ENCODE measurements at regions not wholly inside any gene's neighbourhood (a gene's known extent, or its start where the extent isn't known, plus 50 kb on each side); places are given as distances from the start of the nearest gene placed in this dataset.
"Not testable (repeated sequence)": the region's sequence is repeated elsewhere in the genome, so short reads cannot be mapped to it uniquely, and the experiment has no call there.

GRCh38 chr1:221862971-221863370 lies 121.1 kb upstream of the DUSP10 start:
- DNase-seq (ENCODE audit: low spot score), result no peak

GRCh38 chr1:221858818-221859611 lies 117.1 kb upstream of the DUSP10 start:
- no peak for DNase-seq (ENCODE audit: low spot score)

- not testable (repeated sequence) for DNase-seq (ENCODE audit: low spot score)
Observed at GRCh38 chr1:221857094-221857444, 115.2 kb upstream of the DUSP10 start.

- DNase-seq (ENCODE audit: low spot score), result no peak
Observed at GRCh38 chr1:221856228-221857093, 114.6 kb upstream of the DUSP10 start.

- DNase-seq (ENCODE audit: low spot score), result no peak
Observed at GRCh38 chr1:221855156-221855555, 113.3 kb upstream of the DUSP10 start.

GRCh38 chr1:221851336-221851735 lies 109.4 kb upstream of the DUSP10 start:
- no peak for DNase-seq (ENCODE audit: low spot score)

GRCh38 chr1:221850470-221851187 lies 108.7 kb upstream of the DUSP10 start:
- no peak for DNase-seq (ENCODE audit: low spot score)

- DNase-seq (ENCODE audit: low spot score), result no peak
Observed at GRCh38 chr1:221849897-221850296, 108.0 kb upstream of the DUSP10 start.

GRCh38 chr1:221849110-221849509 lies 107.2 kb upstream of the DUSP10 start:
- DNase-seq (ENCODE audit: low spot score), result no peak

- DNase-seq (ENCODE audit: low spot score), result no peak
Observed at GRCh38 chr1:221847676-221848075, 105.8 kb upstream of the DUSP10 start.

- DNase-seq (ENCODE audit: low spot score), result no peak
Observed at GRCh38 chr1:221845650-221846371, 103.9 kb upstream of the DUSP10 start.

GRCh38 chr1:221841983-221842335 lies 100.1 kb upstream of the DUSP10 start:
- no peak for DNase-seq (ENCODE audit: low spot score)

GRCh38 chr1:221841251-221841982 lies 99.5 kb upstream of the DUSP10 start:
- no peak for DNase-seq (ENCODE audit: low spot score)

- no peak for DNase-seq (ENCODE audit: low spot score)
Observed at GRCh38 chr1:221840511-221841243, 98.8 kb upstream of the DUSP10 start.

- no peak for DNase-seq (ENCODE audit: low spot score)
Observed at GRCh38 chr1:221839782-221840395, 98.0 kb upstream of the DUSP10 start.

- DNase-seq (ENCODE audit: low spot score), result no peak
Observed at GRCh38 chr1:221839321-221839720, 97.4 kb upstream of the DUSP10 start.

- DNase-seq (ENCODE audit: low spot score), result no peak
Observed at GRCh38 chr1:221837896-221838295, 96.0 kb upstream of the DUSP10 start.

- DNase-seq (ENCODE audit: low spot score), result no peak
Observed at GRCh38 chr1:221834698-221835513, 93.0 kb upstream of the DUSP10 start.

- no peak for DNase-seq (ENCODE audit: low spot score)
Observed at GRCh38 chr1:221832617-221833016, 90.7 kb upstream of the DUSP10 start.
